ENCODE measurements at regions not wholly inside any gene's neighbourhood (a gene's known extent, or its start where the extent isn't known, plus 50 kb on each side); places are given as distances from the start of the nearest gene placed in this dataset.

DNA sequence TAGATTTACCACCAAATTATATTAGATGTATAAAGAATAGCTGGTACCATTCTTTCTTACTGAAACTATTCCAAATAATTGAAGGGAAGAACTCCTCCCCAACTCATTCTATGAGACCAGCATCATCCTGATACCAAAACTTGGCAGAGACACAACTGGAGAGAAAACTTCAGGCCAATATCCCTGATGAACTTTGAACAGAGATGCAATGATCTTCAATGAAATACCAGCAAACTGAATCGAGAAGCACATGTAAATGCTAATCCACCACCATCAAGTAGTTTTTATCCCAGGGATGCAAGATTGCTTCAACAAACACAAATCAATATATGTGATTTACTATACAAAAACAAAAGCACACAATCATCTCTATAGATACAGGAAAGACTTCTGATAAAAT lies 329.8 kb downstream of the RDH14 start:
- TF ChIP-seq POLR2A (IDR thresholded peaks at IDR 0.05) (no peak), CTCF (IDR thresholded peaks at IDR 0.05) (no peak)

Measured in testis (tissue), 2 donors.